Fibroblast of pulmonary artery (primary cell): ENCODE measurements at regions not wholly inside any gene's neighbourhood (a gene's known extent, or its start where the extent isn't known, plus 50 kb on each side); places are given as distances from the start of the nearest gene placed in this dataset.

ENCODE experiments used
- DNase-seq: peaks from one replicate; pipeline ENCODE4 v3.0.0-alpha.2; 2010; ENCODE audit warnings: low read depth
- H3K4me3 ChIP-seq: replicated peaks from 2 replicates; pipeline ENCODE4 v1.5.1; 2011; ENCODE audit warnings: low read depth, mild to moderate bottlenecking, control low read depth, low read length, moderate library complexity
- TF ChIP-seq, protein P1 (sequence below): IDR thresholded peaks from 2 replicates; pipeline ENCODE4 v1.5.1; 2011; ENCODE audit warnings: mild to moderate bottlenecking, control low read depth, low read length, inconsistent platforms; ENCODE audit errors: missing control alignments

GRCh38 chr18:75681538-75682115 lies 254.1 kb upstream of the SMIM21 start:
- no peak for DNase-seq
- H3K4me3 ChIP-seq: no peak overlapping the region
- TF ChIP-seq, protein P1, sequence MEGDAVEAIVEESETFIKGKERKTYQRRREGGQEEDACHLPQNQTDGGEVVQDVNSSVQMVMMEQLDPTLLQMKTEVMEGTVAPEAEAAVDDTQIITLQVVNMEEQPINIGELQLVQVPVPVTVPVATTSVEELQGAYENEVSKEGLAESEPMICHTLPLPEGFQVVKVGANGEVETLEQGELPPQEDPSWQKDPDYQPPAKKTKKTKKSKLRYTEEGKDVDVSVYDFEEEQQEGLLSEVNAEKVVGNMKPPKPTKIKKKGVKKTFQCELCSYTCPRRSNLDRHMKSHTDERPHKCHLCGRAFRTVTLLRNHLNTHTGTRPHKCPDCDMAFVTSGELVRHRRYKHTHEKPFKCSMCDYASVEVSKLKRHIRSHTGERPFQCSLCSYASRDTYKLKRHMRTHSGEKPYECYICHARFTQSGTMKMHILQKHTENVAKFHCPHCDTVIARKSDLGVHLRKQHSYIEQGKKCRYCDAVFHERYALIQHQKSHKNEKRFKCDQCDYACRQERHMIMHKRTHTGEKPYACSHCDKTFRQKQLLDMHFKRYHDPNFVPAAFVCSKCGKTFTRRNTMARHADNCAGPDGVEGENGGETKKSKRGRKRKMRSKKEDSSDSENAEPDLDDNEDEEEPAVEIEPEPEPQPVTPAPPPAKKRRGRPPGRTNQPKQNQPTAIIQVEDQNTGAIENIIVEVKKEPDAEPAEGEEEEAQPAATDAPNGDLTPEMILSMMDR: no peak

DNA sequence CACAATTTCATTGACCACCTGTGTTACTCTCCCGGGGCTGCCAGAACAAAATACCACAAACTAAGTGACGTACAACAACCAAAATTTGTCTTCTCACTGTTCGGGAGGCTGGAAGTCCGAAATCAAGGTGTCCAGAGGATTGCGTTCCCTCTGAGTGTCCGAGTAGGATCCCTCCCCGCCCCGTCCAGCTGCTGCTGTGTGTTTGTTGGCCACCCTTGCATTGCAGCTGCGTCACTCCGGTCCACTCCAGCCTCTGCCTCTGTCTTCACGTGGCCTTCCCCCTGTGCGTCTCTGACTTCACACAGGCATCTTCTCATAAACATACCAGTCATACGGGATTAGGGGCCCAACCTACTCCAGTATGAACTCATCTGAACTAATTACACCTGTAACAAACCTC lies 251.8 kb upstream of the SMIM21 start:
- no peak overlapping the region for H3K4me3 ChIP-seq
- DNase-seq: peak; percentile 36
- TF ChIP-seq, protein P1: no peak

- no peak overlapping the region for H3K4me3 ChIP-seq
- peak; percentile 51 for DNase-seq
- TF ChIP-seq, protein P1: no peak
Observed at GRCh38 chr18:75678627-75679026, 251.1 kb upstream of the SMIM21 start.

DNA sequence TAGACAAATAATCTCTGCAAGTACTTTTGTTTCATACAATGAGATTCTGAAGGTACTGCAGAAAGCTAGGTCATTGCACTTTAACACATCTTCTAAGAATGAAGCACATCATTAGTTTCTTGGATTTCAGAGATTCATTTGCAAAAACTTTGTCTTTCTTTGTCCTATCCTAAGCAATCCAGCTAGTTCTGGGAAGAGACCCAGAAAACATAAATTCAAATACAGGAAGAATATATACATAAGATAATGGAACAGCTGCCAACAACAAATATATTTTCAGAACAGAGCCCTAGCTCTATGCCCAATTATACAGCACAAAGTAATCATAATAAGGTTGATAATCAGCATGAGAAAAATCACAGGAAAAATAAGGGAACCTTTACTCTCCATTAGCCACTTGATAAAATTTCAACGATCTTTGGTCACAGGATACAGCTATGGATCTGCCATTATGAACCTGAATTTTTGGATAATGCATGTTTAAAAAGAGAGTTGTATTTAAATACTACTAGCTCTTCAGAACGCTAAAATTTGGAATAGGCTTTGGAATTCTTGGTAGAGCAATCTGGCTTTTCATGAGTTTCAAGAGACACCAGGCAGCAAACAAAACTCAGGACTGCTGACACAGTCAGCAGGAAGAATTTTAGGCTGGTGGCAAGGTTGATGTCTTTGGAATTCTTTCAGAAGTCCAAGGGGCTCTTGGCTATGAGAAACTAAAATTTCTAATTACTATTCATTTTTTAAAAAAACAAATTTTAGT lies 250.4 kb upstream of the SMIM21 start:
- H3K4me3 ChIP-seq: no peak overlapping the region
- TF ChIP-seq, protein P1: no peak
- no peak for DNase-seq

GRCh38 chr18:75660932-75661331 lies 233.4 kb upstream of the SMIM21 start:
- no peak overlapping the region for H3K4me3 ChIP-seq
- TF ChIP-seq, protein P1: no peak
- DNase-seq: no peak

- TF ChIP-seq, protein P1: no peak
- DNase-seq: no peak
- no peak overlapping the region for H3K4me3 ChIP-seq
Observed at GRCh38 chr18:75659535-75660023, 232.1 kb upstream of the SMIM21 start.
